ENCODE measurements at regions not wholly inside any gene's neighbourhood (a gene's known extent, or its start where the extent isn't known, plus 50 kb on each side); places are given as distances from the start of the nearest gene placed in this dataset.
A peak's percentile ranks its signal among the peaks of the same experiment; 100 is the strongest.
"Not testable (repeated sequence)": the region's sequence is repeated elsewhere in the genome, so short reads cannot be mapped to it uniquely, and the experiment has no call there.

DNA sequence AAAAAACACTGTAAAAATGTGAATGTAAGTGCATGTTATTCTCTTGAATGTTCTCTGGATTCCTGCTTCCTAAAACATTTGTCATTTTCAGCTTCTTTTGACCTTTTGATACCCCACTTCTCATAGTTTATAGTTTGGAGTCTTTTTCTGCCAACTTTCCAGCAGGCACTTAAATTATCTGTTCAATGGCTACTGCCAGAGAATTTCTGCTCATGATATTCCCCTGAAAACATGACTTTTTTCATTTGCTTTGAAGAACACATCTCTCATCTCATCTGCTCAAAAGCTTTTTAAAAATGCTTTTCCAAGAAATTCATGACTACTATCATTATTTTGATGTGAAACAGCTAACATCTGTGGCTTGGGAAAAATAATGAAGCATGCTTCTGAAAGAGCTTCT is 269.7 kb upstream of the PCDH7 start:
- DNase-seq (ENCODE audit: low spot score): no peak

DNA sequence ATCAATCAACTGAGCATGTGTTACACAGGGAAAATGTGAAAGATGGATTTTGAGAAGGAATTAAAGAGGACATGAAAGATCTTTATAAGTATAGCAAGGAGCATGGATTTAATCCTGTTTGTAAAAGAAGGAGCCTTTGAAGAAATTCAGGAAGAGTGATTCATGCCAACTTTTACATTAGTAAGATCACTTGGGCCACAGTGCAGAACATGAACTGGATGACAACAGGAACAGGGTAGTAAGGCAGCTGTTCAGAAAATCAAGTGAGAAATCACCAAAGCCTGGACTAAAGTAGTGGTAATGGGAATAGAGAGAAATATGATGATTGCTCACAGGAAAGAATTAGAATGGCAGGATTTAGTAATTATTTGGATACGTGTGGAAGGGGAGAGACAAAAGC is 265.7 kb upstream of the PCDH7 start:
- no peak for DNase-seq (ENCODE audit: low spot score)

DNA sequence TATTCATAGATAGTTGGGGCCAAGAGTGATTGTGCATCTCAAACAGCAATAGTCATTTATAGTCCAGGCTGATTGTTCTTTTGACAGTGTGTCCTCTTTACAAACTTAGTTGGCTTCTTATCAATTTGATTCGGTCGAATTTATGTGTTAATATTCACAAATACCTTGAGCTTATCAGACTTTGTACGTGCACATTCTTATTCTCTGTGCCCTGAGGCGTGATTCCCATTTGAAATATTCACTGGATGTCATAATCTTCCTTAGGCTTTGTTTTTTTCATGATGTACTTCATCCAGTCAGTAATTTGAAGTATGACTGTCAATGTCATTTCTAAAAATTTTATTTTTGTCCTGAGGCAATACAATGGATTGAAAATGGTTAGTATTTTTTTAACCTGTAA is 263.5 kb upstream of the PCDH7 start:
- DNase-seq (ENCODE audit: low spot score): no peak

DNA sequence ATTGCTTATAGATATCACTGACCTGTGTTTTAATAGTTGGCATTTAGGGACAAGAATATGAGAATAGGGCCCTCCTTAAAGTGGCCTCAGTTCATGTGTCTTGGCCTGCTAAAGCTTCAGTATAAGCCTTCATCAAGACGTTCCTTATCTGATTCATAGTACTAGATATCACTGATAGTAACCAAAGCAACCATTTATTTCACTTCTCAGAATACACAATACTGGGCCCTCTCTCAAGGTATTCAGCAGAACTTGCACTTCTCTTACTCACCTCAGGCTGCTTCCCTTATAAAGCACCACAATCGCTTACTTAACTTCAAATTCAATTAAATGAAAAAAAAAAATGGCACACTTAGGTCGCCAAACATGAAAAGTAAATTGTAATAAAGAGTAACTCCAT is 259.4 kb upstream of the PCDH7 start:
- no peak for DNase-seq (ENCODE audit: low spot score)

DNA sequence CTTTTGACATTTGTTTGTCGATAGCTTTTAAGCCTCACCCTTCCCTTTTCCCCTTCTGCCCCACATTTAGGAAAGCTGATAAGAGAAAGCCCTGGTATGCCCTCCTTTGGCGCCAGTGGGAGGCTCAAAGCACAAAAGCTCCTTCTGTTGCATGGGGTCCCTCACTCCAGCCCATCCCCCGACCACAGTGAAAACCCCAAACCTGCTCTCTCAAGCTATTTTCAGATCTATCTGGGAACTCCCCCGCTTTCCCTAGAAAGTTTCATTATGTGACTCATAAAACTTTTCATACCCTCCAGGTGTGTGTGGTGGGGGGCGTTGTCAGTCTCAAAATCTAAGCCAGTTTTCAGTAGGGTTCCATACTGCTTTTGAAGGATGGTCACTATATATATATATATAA is 259.0 kb upstream of the PCDH7 start:
- DNase-seq (ENCODE audit: low spot score): no peak

DNA sequence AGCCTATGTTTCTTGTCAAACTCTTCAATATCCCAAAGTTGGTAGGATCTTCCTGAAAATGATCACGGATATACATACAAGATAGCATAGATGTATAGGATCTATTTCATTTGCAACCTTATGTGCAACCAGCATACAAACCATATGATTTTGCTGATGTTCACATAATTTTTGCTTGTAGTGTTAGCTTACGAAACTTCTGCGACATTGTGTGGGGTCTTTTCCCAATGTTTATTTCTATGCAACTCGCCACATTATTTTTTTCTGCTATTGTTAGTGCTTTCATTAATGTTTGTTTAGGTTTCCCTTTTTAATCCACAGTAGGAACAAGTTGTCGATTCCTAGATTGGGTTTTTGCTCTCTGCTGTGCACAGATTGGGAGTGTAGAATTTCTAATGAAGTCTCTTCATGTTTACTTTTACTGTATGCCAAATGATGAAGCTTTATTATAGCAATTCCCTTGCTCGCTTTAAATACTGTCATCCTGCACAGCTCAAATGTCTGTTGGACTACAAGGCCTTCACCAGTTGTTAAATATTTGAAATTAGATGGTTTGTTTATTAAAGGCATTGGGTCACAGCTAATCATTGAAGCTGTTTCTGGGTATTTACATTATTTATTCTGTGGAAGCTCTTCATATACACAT is 257.6 kb upstream of the PCDH7 start:
- no peak for DNase-seq (ENCODE audit: low spot score)

DNA sequence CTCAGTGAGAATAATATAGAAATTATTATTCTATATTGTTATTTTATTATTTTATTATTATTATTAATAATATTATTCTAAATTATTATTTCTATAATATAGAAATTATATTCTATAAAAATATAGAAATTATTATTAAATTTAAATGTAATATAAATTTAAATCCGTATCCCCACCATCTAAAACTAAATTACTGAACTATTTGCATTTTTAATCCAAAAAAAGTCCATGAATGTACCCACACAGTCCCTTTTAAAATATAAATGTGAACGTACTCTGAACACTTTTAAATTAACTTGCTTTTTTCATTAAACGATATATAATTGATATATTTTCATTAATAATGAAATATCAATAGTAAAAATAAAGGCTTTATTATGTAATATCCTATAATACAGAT is 248.3 kb upstream of the PCDH7 start:
- no peak for DNase-seq (ENCODE audit: low spot score)

DNA sequence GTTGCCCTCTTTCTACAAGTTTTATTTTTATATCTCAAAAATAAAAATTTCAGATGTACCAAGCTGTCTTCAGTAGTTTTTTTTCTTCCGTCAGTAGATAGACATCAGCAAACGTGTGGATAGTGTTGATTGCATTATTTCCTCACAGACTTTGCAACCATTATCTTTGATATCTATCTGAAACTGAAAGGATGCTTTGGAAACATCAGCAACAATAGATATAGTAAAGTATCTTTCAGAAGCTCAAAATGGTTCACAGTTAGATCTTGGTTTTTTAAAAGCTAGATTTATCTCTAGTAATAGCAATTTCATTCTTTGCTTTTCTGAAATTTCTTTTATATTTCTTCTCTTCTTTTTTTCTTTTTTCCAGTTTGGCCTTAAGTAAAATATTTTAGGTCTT is 246.9 kb upstream of the PCDH7 start:
- no peak for DNase-seq (ENCODE audit: low spot score)

DNA sequence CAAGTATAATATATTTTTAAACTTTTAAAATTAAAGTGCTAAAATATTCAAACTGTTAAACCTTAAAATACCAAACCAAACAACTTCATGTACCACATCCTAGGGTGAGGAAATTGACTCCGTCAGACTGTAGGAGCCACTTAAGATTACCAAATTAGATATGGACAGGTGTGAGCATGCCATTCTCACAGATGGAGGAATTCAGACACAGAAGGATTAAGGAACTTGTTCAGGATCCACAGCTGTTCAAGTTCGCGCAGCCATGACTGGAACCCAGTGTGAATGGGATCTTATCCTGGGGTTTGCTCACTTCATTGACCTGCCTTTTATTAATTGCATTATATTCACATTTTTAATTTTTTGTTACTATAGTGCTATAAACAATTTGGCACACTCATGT is 224.9 kb upstream of the PCDH7 start:
- no peak for DNase-seq (ENCODE audit: low spot score)

DNA sequence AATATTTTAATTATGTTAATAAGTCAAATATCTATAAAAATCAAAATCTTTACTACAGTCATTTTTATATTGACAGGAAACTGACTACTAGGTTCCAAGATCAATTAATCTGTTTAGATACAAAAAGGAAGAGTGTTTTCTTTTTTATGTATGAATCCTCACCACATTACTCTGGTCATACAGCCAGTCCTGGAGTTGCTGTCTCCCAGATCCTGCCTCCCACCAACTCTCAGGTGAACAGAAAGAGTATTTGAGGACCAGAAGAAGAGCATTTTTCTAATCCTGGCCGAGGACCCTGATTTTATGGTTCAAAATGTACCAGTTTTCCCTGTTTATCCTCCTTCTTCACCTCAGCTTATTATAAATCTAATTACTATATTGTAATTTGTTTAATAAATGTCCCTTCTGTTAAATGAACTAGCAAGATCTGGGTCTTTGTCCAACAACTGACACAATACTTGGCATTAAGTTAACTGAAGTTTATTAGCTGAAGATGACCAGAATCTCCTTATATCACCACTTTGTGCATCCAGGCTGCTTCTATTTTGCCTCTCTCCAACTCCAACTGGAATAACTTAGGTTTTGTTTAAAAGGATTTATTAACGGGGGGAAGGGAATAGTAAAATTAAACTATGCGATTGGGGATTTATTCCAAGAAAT is 224.4 kb upstream of the PCDH7 start:
- no peak for DNase-seq (ENCODE audit: low spot score)

DNA sequence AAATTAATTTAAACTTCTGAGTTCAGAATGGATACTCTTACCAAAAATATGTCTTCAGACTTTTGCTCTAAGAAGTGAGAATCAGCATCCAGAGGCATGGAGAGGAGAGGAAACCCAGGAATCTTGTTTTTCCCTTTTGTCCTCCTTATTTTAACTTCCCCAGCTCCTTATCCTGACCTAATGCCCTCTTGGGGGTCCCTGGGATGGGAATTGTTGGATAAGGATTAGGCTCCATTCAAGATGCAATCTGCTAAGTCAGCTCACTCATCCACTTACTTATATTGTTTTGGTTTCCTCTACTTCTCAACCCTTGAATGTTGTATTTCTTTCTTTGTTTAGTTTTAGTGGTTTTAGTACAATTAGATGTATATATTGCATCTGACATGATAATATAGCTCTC is 208.4 kb upstream of the PCDH7 start:
- no peak for DNase-seq (ENCODE audit: low spot score)

DNA sequence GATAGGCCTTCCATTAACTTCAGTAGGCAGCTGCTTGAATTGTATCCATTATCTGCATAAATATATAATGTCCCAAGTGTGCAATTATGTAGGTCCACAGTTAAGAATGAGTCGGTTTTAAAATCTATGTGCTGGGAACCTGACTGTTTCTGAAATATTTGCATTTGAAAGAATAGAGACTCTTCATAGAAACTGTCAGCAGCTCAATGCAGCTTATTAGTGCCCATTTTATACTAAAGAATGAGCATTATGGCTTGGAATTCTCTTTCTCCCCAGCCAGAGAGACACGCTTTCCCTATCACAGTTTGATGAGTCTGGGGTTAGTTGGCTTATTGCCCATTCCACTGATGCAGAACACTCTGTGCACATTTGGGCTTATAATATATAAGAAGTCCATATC is 202.0 kb upstream of the PCDH7 start:
- no peak for DNase-seq (ENCODE audit: low spot score)

DNA sequence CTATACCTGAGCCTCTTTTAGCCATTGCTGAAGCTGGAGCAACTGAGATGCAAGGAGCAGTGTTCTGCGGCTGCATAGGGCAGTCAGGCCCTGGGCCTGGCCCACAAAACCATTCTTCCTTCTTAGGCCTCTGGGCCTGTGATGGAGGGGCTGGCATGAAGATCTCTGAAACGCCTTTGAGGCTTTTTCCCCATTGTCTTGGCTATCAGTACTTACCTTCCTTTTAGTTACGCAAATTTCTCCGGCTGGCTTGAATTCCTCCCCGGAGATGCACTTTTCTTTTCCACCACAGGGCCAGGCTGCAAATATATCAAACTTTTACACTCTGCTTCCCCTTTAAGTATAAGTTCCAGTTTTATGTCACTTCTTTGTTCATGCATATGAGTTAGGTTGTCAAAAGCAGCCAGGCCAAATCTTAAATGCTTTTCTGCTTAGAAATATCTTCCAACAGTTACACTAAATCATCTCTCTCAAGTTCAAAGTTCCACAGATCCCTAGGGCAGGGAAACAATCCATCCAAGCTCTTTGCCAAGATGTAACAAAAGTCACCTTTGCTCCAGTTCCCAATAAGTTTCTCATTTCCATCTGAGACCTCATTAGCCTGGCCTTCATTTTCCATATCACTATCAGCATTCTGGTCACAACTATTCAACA is 194.4 kb upstream of the PCDH7 start:
- no peak for DNase-seq (ENCODE audit: low spot score)

DNA sequence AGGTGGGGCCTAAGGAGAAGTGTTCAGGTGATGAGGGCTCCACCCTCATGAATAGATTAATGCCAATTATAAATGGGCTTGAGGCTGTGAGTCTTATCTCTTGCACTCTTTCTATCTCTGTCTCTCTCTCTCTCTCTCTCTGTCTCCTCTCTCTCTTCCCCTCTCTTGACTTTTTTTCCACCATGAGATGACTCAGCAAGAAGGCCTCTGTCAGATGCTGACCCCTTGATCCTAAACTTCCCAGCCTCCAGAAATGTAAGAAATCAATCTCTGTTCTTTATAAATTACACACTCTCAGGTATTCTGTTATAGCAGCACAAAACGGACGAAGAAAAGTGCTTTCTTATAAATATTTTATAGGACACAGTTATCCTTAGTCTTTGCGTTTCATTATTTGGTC is 184.9 kb upstream of the PCDH7 start:
- DNase-seq (ENCODE audit: low spot score): no peak

DNA sequence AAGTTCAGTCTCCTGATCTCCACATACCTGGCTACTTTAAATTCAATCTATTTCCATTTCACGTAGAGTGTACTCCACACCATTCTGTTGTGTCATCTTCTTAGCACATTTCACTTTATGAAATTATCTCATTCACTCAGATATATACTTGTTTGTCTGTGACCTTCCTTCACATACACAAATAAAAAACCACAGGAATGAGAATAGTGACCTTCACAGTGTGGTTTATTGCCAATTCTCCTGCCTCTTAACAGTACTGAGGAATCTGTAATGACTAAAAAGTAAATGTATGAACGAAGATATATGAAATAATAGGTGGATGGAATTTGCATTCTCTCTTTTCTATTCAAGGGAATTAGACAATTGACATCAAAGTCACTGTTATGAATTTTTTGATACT is 183.9 kb upstream of the PCDH7 start:
- DNase-seq (ENCODE audit: low spot score): peak; percentile 5

DNA sequence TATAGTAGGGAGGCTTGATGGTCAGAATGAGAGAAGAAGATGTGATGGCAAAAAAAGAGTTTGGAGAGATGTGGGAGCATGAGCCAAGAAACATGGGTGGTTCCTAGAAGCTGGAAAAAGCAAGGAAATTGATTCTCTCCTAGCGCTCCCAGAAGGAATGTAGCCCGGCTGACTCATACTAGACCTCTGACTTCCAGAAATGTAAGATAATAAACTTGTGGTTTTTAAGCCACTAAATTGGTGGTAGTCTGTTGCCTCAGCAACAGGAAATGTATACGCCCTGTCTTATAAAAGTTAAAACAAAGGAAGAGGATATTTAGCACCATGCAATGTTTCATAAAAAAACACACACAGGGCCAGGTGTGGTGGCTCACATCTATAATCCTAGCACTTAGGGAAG is 182.7 kb upstream of the PCDH7 start:
- DNase-seq (ENCODE audit: low spot score): peak; percentile 61

DNA sequence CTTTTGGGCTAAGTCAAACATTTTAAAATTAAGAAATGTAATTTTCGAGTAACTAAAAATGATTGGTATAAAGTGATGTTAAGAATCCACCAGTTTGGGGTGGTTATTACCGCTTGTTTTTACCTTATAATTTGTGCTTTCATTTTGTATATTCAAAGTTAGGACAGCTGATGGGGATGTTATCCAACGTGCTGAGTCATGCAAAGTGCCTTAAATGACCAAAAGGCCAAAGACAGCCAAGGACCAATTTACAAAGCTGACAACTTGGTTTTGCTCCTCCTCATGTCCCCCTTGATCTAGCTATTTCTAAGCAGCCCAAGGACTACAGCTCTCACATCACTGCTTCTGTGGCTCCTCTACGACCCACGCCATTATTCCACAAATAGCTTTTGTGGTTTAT is 181.4 kb upstream of the PCDH7 start:
- DNase-seq (ENCODE audit: low spot score): no peak

DNA sequence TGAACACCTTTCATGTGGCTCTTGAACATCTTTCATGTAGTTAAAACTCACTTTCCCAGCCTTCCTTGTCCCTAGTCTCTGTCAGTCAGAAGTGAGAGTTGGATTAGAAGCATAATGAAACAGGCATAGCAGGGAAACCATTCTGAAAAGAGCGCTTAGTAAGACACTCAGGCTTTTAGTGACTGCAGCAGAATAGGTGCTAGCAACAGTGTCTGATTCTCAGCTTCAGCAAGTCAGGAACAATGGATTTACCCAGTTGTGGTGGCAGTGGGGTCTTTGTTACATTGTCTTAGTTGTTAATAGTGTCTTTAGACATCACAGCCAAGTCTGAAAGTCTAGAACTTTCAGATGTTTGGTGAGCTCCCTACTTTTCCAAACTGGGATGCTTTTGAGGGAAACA is 177.1 kb upstream of the PCDH7 start:
- DNase-seq (ENCODE audit: low spot score): no peak

DNA sequence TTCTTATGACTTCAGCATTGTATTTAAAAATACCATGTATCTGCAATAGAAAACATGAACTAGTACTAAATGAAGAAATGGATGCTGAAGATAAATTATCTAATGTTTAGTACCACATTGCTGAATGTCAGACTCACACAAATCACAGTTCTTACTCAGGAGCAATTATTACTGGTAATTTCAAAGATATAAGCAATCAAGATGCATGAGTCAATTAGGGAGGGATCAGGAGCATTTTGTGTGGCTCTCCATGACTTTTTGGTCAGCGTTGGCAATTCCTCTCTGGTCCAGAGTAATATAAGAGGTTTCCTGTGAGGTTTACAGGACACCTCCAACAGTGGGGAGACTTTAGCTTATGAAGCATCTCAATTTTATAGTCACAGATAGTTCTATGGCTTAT is 167.0 kb upstream of the PCDH7 start:
- no peak for DNase-seq (ENCODE audit: low spot score)

DNA sequence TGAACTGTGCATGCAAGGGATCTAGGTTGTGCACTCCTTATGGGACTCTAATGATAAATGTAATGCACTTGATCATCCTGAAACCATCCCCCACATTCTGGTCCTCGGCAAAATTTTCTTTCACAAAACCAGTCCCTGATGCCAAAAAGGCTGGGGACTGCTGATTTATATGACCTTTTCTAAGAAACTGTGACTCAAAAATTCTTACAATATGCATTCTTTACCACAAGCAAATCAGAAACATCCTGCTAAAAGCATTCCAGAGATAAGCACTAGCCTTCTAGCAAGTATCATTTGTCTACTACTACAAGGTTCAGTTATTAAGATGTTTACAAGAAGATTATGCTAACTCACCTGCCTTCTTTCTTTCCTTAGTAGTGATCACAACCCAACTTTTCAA is 166.5 kb upstream of the PCDH7 start:
- DNase-seq (ENCODE audit: low spot score): no peak

DNA sequence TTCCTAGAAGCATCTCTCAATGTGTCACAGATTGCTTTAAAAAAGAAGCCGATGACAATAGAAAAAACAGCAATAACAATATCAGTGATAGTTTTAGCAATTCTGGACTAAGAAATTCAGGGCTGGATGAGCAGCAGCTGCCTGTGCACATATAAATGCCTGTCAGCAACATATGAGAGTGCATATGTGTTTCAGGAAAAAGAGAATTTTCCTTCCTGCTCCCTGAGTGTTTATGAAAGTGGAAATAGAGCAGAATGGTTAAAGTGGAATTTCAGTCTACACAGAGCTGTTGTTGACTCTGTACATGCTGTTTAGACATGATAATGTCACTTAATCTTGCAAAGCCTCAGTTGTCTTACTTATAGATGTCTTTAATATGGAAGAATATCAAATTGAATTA is 164.4 kb upstream of the PCDH7 start:
- no peak for DNase-seq (ENCODE audit: low spot score)

DNA sequence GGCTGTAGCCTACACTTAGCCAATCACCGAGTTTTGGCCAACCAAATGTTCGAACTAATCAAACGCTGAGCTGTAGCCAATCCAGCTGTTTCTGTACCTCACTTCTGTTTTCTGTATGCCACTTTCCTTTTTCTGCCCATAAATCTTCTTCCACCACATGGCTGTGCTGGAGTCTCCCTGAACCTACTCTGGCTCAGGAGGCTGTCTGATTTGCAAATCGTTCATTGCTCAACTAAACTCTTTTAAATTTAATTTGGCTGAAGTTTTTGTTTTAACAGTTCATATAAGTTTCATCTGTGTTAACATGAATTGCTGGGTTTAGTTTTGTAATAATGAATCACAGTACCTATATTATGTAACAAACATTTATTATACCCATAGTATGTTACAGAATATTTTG is 160.7 kb upstream of the PCDH7 start:
- no peak for DNase-seq (ENCODE audit: low spot score)

DNA sequence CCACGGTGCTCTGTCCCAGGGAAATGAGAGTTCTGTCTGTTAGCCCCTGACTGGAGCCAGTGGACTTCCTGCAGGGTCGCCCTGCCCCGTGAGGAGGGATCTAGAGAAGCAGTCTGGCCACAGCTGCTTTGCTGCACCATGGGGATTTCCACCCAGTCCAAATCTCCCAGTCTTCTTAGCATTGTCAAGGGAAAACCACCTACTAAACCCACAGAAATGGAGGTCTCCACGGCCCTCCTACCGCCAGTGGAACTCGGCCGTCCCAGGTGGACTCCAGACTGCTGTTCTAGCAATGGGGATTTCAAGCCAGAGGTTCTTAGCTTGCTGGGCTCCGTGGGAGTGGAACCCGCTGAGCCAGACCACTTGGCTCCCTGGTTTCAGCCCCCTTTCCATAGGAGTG is 133.3 kb upstream of the PCDH7 start:
- DNase-seq (ENCODE audit: low spot score): no peak

DNA sequence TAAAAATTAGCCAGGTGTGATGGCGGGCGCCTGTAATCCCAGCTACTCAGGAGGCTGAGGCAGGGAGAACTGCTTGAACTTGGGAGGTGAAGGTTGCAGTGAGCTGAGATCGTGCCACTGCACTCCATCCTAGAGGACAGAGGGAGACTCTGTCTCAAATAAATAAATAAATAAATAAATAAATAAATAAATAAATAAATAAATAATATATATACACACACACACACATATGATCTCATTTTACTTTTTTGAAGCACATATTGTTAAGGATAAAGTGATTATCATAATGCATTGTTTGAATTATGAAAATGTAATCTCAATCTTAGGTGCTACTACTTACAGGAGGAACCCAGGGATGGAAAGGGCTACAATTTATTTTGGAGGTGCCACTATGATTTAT is 130.5 kb upstream of the PCDH7 start:
- DNase-seq (ENCODE audit: low spot score): not testable (repeated sequence)

Measured in SW480 (cell line).